ENCODE measurements at regions not wholly inside any gene's neighbourhood (a gene's known extent, or its start where the extent isn't known, plus 50 kb on each side); places are given as distances from the start of the nearest gene placed in this dataset.

- no peak for TF ChIP-seq CTCF (IDR thresholded peaks at IDR 0.05)
- TF ChIP-seq POLR2AphosphoS5 (IDR thresholded peaks at IDR 0.05), result no peak
- TF ChIP-seq POLR2A (IDR thresholded peaks at IDR 0.05), result no peak
Observed at GRCh38 chr1:87197641-87198040, 131.0 kb upstream of the LMO4 start.

Data from breast epithelium (tissue), 3 donors.